ENCODE measurements at regions not wholly inside any gene's neighbourhood (a gene's known extent, or its start where the extent isn't known, plus 50 kb on each side); places are given as distances from the start of the nearest gene placed in this dataset.

DNA sequence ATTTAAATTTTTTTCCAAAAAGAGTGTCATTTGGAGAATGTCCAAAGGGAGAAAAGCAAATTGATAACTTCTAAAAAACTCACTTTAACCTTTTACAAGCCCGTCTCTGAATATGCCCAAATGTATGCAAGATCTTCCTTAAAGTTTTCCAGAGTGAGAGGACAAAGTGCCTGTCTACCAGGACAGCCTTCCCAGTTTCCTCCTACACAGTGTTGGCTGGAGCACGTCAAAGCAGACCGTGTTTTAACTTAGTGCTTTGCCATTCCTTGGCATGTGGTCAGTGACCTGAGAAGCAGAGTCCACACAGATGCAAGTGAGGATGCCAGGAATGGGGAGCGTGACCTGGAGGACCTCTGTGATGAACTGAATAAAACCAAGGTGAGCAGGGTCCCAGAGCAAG is 245.7 kb downstream of the FAM43A start:
- no peaks in the 10 kb centered on the region for H3K4me1 Mint-ChIP-seq (ENCODE audit: low read depth)
- no peak overlapping the region for H3K27ac Mint-ChIP-seq
- H3K36me3 Mint-ChIP-seq (ENCODE audit: low read depth), result no peaks in the 10 kb centered on the region
- peaks cover 4% of the 10 kb centered on the region for H3K27me3 Mint-ChIP-seq (ENCODE audit: low read depth)
- no peaks in the 10 kb centered on the region for H3K9me3 Mint-ChIP-seq
- no peak overlapping the region for H3K4me3 Mint-ChIP-seq

DNA sequence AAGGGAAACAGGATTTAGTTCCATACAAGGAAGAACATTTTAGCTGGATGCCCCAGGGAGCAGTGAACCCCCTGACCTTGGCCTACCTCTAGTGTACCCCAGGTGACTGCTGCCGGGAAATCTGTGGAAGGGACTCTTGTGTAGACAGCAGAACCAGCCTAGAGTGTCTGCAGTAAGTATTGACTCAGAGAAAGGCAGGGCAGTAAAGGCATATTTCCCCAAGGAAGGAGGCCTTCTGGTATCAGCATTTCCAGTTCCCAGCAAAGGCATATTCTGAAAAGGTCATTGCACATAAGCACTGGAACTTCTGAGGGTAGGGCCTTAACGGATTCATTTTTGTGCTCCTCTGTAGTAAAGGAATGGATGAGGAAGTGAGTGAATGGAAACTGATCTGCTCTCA is 246.2 kb downstream of the FAM43A start:
- Mint-ChIP-seq H3K4me1 (ENCODE audit: low read depth) (no peaks in the 10 kb centered on the region), H3K36me3 (ENCODE audit: low read depth) (no peaks in the 10 kb centered on the region), H3K27ac (no peak overlapping the region), H3K4me3 (no peak overlapping the region), H3K27me3 (ENCODE audit: low read depth) (peaks cover 4% of the 10 kb centered on the region), H3K9me3 (no peaks in the 10 kb centered on the region)

DNA sequence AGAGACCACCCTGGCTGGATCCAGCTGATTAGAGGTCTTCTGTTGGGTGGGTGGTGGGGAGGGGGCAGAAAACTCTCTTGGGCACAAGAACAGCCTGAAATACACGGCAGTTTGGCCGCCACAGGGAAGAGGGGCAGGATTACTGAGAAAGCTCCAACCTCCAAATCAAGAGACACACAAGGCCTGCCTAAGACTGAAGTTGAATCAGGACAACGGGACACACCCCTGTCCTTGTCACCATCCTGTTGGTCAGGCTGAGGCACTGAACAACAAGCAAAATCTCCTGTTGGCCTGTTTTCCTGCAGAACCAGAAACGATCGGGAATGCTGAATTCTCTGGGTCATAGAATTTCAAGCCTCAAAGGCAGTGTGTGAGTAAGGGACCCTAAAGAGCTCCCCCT is 247.8 kb downstream of the FAM43A start:
- Mint-ChIP-seq H3K27me3 (ENCODE audit: low read depth) (peaks cover 4% of the 10 kb centered on the region), H3K9me3 (no peaks in the 10 kb centered on the region), H3K36me3 (ENCODE audit: low read depth) (no peaks in the 10 kb centered on the region), H3K4me3 (no peak overlapping the region), H3K27ac (no peak overlapping the region), H3K4me1 (ENCODE audit: low read depth) (no peaks in the 10 kb centered on the region)

DNA sequence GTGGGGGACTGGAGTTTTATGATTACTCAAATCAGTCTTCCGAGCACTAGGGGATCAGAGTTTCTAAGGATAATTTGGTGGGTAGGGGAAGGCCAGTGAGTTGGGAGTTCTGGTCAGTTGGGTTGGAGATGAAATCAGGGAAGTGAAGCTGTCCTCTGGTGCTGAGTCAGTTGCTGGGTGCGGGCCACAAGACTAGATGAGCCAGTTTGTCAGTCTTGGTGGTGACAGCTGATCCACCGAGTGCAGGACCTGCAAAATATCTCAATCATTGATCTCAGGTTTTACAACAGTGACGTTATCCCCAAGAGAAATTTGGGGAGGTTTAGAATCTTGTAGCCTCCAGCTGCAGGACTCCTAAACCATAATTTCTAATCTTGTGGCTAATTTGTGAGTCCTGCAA is 249.4 kb downstream of the FAM43A start:
- Mint-ChIP-seq H3K27ac (no peak overlapping the region), H3K9me3 (no peaks in the 10 kb centered on the region), H3K4me1 (ENCODE audit: low read depth) (no peaks in the 10 kb centered on the region), H3K4me3 (no peak overlapping the region), H3K27me3 (ENCODE audit: low read depth) (no peaks in the 10 kb centered on the region), H3K36me3 (ENCODE audit: low read depth) (no peaks in the 10 kb centered on the region)

DNA sequence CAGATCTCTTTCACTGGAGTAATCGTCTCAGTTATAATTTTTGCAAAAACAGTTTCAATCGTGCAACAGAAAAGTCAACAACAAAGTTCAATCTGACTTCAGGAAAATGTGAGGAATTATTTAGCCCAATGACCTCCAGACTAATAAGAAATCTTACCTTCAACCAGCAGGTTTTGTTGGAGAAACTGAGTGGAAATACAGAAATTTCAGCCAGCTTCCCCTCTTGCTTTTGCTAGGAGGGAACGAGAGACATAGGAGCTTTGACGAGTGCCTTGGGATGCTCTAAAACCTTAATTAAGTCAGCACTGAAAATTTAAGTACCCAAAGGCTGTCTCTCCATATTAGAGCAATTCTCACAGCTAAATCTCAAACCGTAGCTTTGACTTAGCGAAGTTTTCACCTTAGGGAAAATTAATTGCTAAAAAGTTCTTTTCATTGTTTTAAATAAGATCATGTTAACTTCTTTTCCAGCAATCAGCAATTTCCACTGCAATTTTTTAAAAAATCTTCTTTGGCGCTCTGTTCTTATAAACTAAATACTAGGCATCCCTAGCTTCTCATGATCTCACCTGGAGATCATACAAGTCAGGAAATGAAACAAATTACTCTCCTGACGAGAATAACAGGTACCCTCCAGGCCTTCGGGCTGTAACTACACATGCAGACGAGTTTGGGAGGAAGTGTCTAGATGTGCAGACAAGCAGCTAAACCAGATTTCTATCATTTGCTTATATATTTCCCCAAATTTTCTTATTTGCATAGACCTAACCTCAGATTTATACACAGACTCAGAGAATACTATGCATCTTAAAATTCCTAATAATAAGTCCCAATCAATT is 250.2 kb downstream of the FAM43A start:
- no peaks in the 10 kb centered on the region for H3K27me3 Mint-ChIP-seq (ENCODE audit: low read depth)
- no peaks in the 10 kb centered on the region for H3K36me3 Mint-ChIP-seq (ENCODE audit: low read depth)
- no peaks in the 10 kb centered on the region for H3K4me1 Mint-ChIP-seq (ENCODE audit: low read depth)
- H3K9me3 Mint-ChIP-seq, result no peaks in the 10 kb centered on the region
- H3K27ac Mint-ChIP-seq, result no peak overlapping the region
- no peak overlapping the region for H3K4me3 Mint-ChIP-seq

DNA sequence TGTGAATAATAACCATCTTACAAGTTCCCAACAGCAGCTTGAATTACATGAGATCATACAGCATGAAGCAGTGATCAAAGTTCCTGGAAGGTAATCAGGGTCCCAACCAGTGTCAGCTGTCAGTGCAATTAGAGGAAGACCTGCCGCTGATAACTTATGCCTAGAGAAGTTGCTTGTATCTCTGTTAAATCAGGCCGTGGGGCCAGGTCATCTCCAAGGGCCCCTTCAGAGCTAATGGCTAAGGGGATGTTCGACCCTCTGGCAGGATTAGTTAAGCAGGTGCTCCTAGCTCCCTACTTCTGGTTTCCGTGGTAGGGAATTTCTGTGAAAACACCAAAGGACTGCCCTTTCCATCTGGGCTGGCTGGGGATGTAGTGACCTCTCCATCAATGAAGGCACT is 251.0 kb downstream of the FAM43A start:
- Mint-ChIP-seq H3K36me3 (ENCODE audit: low read depth) (no peaks in the 10 kb centered on the region), H3K27ac (no peak overlapping the region), H3K9me3 (no peaks in the 10 kb centered on the region), H3K4me3 (no peak overlapping the region), H3K27me3 (ENCODE audit: low read depth) (no peaks in the 10 kb centered on the region), H3K4me1 (ENCODE audit: low read depth) (no peaks in the 10 kb centered on the region)

DNA sequence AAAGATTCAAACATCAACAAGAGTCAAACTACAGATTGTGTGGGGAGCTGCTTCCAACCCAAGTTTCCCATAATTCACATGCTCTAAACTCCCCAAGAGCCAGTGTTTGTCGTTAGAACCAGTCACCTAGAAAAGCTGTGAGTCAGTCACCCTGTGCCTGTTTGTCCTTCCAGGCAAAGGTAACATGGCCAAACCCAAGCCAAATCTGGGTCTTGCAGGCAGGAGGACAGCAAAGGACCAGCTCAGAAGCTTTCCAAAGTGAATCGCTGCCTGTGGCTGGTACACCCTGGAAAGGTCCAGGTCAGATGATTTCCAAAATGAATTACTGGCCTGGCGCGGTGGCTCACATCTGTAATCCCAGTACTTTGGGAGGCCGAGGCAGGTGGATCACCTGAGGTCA is 251.5 kb downstream of the FAM43A start:
- Mint-ChIP-seq H3K27me3 (ENCODE audit: low read depth) (no peaks in the 10 kb centered on the region), H3K4me3 (no peak overlapping the region), H3K4me1 (ENCODE audit: low read depth) (no peaks in the 10 kb centered on the region), H3K27ac (no peak overlapping the region), H3K36me3 (ENCODE audit: low read depth) (no peaks in the 10 kb centered on the region), H3K9me3 (no peaks in the 10 kb centered on the region)

DNA sequence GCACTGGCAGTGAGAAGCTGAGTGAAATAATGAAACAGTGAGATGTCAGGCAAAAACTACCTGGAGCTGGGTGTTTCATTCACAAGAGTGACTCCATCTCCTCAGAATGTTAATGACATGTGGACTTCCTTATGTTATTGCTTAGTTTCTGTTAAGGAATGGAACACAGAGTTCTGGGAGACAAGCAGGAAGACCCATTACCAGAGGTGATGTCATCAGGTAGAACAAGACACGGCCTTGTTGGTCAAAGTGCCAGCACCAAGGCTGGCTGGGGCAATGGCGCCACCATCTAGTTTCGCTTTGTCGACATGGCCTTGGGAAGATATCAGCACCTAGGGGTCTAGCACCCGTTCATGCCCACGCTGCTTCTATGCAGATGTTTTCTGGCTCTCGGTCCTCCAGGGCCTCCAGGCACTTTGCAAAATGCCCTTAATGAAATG is 252.2 kb downstream of the FAM43A start:
- Mint-ChIP-seq H3K4me3 (no peak overlapping the region), H3K4me1 (ENCODE audit: low read depth) (no peaks in the 10 kb centered on the region), H3K36me3 (ENCODE audit: low read depth) (no peaks in the 10 kb centered on the region), H3K27me3 (ENCODE audit: low read depth) (no peaks in the 10 kb centered on the region), H3K27ac (no peak overlapping the region), H3K9me3 (no peaks in the 10 kb centered on the region)

DNA sequence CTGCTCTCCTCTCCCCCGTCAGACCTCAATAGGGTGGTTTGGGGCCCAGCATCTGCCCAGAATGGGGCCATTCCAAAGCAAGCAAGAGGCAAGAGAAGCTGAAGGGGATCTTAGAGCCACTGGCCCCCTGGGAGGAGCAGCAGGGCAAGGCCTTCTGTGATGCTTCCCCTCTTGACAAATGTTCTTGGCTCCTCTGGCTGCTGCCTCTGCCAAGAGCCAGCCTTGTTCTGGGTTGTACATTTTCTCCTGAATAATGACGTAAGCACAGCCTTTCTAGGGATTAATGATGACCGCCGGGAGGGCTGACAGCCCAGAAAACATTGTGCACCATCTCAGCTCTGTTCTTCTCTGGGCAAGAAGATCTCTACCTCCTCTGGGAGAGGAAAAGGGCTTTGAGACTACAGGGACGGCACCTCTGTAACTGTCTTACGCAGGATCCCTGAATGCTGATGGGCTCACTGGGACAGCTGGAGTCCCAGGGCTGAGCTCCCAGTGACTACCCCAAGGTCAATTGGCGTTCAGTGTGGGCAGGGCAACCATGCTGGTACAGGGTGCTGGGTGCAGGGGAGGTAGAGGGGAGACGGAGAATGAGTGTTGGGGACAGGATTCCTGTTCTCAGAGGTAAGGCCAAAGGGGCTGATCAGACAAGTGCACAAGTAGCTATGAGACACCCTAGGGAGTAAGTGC is 253.3 kb downstream of the FAM43A start:
- Mint-ChIP-seq H3K9me3 (no peaks in the 10 kb centered on the region), H3K27me3 (ENCODE audit: low read depth) (no peaks in the 10 kb centered on the region), H3K4me3 (no peak overlapping the region), H3K36me3 (ENCODE audit: low read depth) (no peaks in the 10 kb centered on the region), H3K4me1 (ENCODE audit: low read depth) (no peaks in the 10 kb centered on the region), H3K27ac (no peak overlapping the region)

DNA sequence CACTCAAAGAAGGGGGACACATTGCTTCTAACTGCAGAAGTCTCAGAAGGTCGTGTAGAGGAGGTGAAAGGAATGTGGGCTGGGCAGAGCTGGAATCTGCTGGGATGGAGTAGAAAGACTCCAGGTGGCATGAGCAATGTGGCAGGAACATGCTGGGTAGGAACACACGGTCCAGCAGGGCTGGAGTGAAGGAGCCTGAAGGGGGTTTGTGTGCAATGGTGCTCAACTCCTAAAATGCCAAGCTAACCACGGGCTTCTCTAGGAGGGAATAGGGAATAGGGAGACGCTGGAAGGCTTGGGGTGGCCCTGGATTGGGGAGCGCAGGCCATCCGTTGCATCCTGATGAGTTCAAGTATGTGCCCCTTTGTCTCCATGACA is 253.8 kb downstream of the FAM43A start:
- Mint-ChIP-seq H3K36me3 (ENCODE audit: low read depth) (no peaks in the 10 kb centered on the region), H3K9me3 (no peaks in the 10 kb centered on the region), H3K4me1 (ENCODE audit: low read depth) (no peaks in the 10 kb centered on the region), H3K27me3 (ENCODE audit: low read depth) (no peaks in the 10 kb centered on the region), H3K27ac (no peak overlapping the region), H3K4me3 (no peak overlapping the region)

DNA sequence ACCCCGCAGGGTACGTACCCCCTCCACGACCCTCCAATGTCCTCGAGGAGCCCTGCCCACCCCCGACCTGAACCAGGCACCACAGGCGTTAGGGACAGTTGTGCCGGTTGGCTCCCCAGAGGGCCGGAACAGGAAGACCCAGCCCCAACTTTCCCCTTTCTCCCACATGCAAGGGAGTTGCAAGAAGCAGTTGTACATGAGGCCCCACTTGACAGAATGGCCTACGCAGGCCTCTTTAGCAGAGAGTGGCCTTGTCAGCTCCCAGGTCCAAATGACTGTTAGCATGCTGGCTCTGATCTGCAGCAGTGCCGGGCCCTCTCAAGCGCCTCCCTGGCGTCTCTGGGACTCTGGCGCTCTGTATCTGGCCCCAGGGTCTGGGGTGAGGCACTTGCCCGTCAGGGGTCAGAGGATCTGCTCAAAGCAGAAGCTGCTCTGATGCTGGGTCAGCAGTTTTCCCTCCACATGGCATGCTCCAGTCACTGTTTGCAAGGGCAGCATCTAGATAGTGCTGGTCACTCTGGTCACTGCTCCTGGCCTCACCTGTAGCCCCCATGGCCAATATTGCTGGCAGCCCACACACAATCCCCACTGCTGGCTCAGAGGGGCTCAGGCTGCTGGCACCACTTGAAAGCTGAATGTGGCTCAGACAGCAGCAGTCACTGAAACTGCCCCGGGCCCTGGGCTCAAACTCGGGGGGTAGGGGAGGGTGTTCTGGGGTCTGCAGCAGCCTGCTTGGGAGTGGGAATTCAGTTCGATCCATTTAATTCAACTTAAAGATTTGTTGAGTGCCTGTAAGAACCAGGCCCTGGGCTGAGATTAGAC is 254.5 kb downstream of the FAM43A start:
- Mint-ChIP-seq H3K27ac (no peak overlapping the region), H3K4me1 (ENCODE audit: low read depth) (no peaks in the 10 kb centered on the region)

DNA sequence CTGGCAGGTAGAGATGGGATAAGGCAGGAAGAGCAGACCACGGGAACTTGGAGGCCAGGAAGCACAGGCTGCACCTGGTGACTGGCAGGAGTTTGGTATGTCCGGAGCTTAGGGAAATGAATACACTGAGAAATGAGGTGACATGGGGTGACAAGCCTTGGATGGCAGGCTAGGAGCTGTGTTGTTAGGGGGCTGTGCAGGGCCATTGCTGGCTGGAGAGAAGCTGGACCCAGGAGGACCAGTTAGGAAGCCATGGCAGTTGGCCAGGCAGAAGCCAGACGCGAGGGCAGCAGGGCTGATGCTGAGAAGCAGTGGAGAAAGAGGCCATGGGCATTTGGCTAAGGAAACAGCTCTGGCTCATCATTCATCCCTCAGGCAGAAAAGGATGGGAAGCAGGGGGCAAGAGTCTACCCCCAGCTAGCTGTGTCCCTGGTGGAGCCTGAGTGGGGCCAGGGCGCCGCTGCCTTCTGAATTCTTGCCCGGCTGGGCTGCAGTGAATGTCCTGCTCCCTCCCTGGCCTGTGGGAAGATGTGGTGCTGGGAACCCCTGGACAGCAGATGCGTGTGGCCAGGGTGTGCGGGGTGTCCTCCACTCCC is 255.8 kb downstream of the FAM43A start:
- Mint-ChIP-seq H3K4me3 (no peak overlapping the region), H3K27me3 (ENCODE audit: low read depth) (no peaks in the 10 kb centered on the region), H3K36me3 (ENCODE audit: low read depth) (no peaks in the 10 kb centered on the region), H3K4me1 (ENCODE audit: low read depth) (no peaks in the 10 kb centered on the region), H3K9me3 (no peaks in the 10 kb centered on the region), H3K27ac (no peak overlapping the region)

More for the DNA sequence above, 254.5 kb downstream of the FAM43A start:
- Mint-ChIP-seq H3K4me3 (no peak overlapping the region), H3K27me3 (ENCODE audit: low read depth) (no peaks in the 10 kb centered on the region), H3K36me3 (ENCODE audit: low read depth) (no peaks in the 10 kb centered on the region), H3K9me3 (no peaks in the 10 kb centered on the region)

DNA sequence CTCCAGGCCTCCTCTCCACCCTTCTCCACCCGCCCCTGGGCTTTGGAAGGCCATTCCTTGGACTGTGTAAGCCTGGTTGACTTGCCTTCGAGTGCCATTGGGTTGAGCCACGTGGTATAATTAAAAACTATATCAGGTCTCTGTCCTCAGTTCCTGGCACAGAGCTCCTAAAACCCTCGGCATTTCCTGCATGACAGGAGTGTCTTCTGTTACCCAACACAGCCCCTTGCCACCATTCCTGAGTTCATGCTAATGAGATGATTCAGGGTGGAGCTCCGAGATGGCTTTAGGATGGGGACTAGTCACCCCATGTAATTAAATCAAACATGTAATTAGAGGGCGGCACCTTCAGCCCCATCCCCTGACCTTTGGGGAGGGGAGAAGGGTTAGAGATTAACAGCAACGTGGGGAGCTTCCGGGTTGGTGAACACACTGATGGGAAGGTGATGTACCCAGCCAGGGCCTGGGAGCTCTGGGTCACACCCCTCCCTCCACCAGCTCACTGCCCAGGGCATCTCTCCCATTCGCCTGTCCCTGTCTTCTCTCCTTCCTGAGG is 256.4 kb downstream of the FAM43A start:
- Mint-ChIP-seq H3K4me1 (ENCODE audit: low read depth) (no peaks in the 10 kb centered on the region), H3K27ac (no peak overlapping the region), H3K27me3 (ENCODE audit: low read depth) (no peaks in the 10 kb centered on the region), H3K4me3 (no peak overlapping the region), H3K36me3 (ENCODE audit: low read depth) (no peaks in the 10 kb centered on the region), H3K9me3 (no peaks in the 10 kb centered on the region)

DNA sequence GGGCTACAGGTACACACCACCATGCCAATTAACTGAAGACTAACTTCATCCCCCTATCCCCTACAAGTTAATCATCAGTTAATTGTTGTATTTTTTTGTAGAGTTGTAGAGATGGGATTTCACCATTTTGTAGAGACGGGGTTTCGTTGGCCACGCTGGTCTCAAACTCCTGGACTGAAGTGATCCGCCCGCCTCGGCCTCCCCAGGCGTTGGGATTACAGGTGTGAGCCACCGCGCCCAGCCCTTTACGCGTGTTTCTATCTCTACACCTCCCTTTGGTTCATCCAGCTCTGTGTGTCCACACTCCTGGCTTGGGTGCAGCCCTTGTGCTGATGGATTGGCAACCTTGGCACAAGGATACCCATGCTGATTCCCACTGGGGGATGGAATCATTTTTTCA is 258.8 kb downstream of the FAM43A start:
- no peaks in the 10 kb centered on the region for H3K9me3 Mint-ChIP-seq
- no peak overlapping the region for H3K4me3 Mint-ChIP-seq
- no peaks in the 10 kb centered on the region for H3K27me3 Mint-ChIP-seq (ENCODE audit: low read depth)
- H3K36me3 Mint-ChIP-seq (ENCODE audit: low read depth), result no peaks in the 10 kb centered on the region
- H3K27ac Mint-ChIP-seq, result no peak overlapping the region
- H3K4me1 Mint-ChIP-seq (ENCODE audit: low read depth), result no peaks in the 10 kb centered on the region

Data from T-helper 1 cell treated with Interleukin-12 subunit alpha and Interleukin-12 subunit beta and Interleukin-4 antibody, amounts not matched to agents 30 μg/mL and 1 μg/mL, for 36 hours (primary cell).